H9 (cell line): ENCODE measurements at regions not wholly inside any gene's neighbourhood (a gene's known extent, or its start where the extent isn't known, plus 50 kb on each side); places are given as distances from the start of the nearest gene placed in this dataset.

Experiments
- DNase-seq: peaks from one replicate; pipeline ENCODE4 v3.0.0-alpha.2; 2017
- H2AFZ ChIP-seq: one replicate; pipeline ENCODE4 v1.6.1; 2013; ENCODE audit warnings: mild to moderate bottlenecking, low read length, control low read depth, moderate library complexity
- H2AK5ac ChIP-seq: 2 replicates; pipeline ENCODE4 v1.6.1; 2013; ENCODE audit warnings: low read length, control low read depth, mixed read lengths; ENCODE audit not compliant: insufficient read length
- H2BK120ac ChIP-seq: one replicate; pipeline ENCODE4 v1.6.1; 2013; ENCODE audit warnings: low read depth, mild to moderate bottlenecking, low read length, control low read depth, inconsistent platforms; ENCODE audit not compliant: poor library complexity, severe bottlenecking
- H2BK12ac ChIP-seq: 2 replicates; pipeline ENCODE4 v1.6.1; 2013; ENCODE audit warnings: low read length, control low read depth, mixed read lengths, low read depth; ENCODE audit not compliant: insufficient read length
- H2BK15ac ChIP-seq: 2 replicates; pipeline ENCODE4 v1.6.1; 2013; ENCODE audit warnings: low read depth, low read length, control low read depth
- H2BK20ac ChIP-seq: one replicate; pipeline ENCODE4 v1.6.1; 2013; ENCODE audit warnings: low read depth, mild to moderate bottlenecking, low read length, control low read depth, inconsistent platforms; ENCODE audit not compliant: poor library complexity, severe bottlenecking
- H2BK5ac ChIP-seq: 2 replicates; pipeline ENCODE4 v1.6.1; 2013; ENCODE audit warnings: low read length, control low read depth, mixed read lengths; ENCODE audit not compliant: insufficient read length
- H3K14ac ChIP-seq: 2 replicates; pipeline ENCODE4 v1.6.1; 2013; ENCODE audit warnings: low read length, control low read depth; ENCODE audit not compliant: insufficient read depth
- H3K18ac ChIP-seq: 2 replicates; pipeline ENCODE4 v1.6.1; 2013; ENCODE audit warnings: low read depth, mild to moderate bottlenecking, mixed read lengths, low read length, control low read depth; ENCODE audit not compliant: insufficient read length
- H3K23ac ChIP-seq: 2 replicates; pipeline ENCODE4 v1.6.1; 2013; ENCODE audit warnings: low read length, control low read depth, mixed read lengths, low read depth; ENCODE audit not compliant: insufficient read length
- H3K23me2 ChIP-seq: 2 replicates; pipeline ENCODE4 v1.6.1; 2013; ENCODE audit warnings: low read depth, mild to moderate bottlenecking, mixed read lengths, low read length, control low read depth; ENCODE audit not compliant: insufficient read length, poor library complexity, severe bottlenecking
- H3K27ac ChIP-seq: 2 replicates; pipeline ENCODE4 v1.5.1; 2013; ENCODE audit warnings: low read length, control low read depth, mixed read lengths, low read depth; ENCODE audit not compliant: insufficient read length
- H3K27me3 ChIP-seq: 2 replicates; pipeline ENCODE4 v1.6.1; 2013; ENCODE audit warnings: low read length, control low read depth, inconsistent platforms; ENCODE audit not compliant: insufficient read depth
- H3K4ac ChIP-seq: 2 replicates; pipeline ENCODE4 v1.6.1; 2013; ENCODE audit warnings: low read depth, mild to moderate bottlenecking, control low read depth, inconsistent platforms, low read length, moderate library complexity
- H3K4me1 ChIP-seq: 2 replicates; pipeline ENCODE4 v1.6.1; 2013; ENCODE audit warnings: low read length, control low read depth, inconsistent platforms; ENCODE audit not compliant: insufficient read depth
- H3K4me2 ChIP-seq: 2 replicates; pipeline ENCODE4 v1.6.1; 2013; ENCODE audit warnings: low read length, control low read depth, mixed read lengths; ENCODE audit not compliant: insufficient read length, insufficient read depth
- H3K56ac ChIP-seq: 2 replicates; pipeline ENCODE4 v1.6.1; 2013; ENCODE audit warnings: low read depth, mild to moderate bottlenecking, mixed read lengths, low read length, control low read depth; ENCODE audit not compliant: insufficient read length
- H3K79me1 ChIP-seq: 2 replicates; pipeline ENCODE4 v1.6.1; 2013; ENCODE audit warnings: low read depth, mild to moderate bottlenecking, moderate library complexity, low read length, control low read depth, inconsistent platforms; ENCODE audit not compliant: insufficient read depth, poor library complexity, severe bottlenecking
- H3K79me2 ChIP-seq: 2 replicates; pipeline ENCODE4 v1.6.1; 2013; ENCODE audit warnings: low read length, control low read depth, inconsistent platforms; ENCODE audit not compliant: insufficient read depth
- H3K9ac ChIP-seq: 2 replicates; pipeline ENCODE4 v1.6.1; 2013; ENCODE audit warnings: low read length, control low read depth, mixed read lengths; ENCODE audit not compliant: insufficient read length; ENCODE audit errors: extremely low read depth
- H3K9me3 ChIP-seq: one replicate; pipeline ENCODE4 v1.6.1; 2013; ENCODE audit warnings: low read depth, low read length, inconsistent platforms; ENCODE audit not compliant: control insufficient read depth
- H3T11ph ChIP-seq: one replicate; pipeline ENCODE4 v1.6.1; 2013; ENCODE audit warnings: mild to moderate bottlenecking, low read length, control low read depth, inconsistent platforms
- H4K20me1 ChIP-seq: one replicate; pipeline ENCODE4 v1.6.1; 2013; ENCODE audit not compliant: control insufficient read depth, insufficient read length, insufficient read depth
- H4K5ac ChIP-seq: 2 replicates; pipeline ENCODE4 v1.6.1; 2013; ENCODE audit warnings: low read depth, mild to moderate bottlenecking, mixed read lengths, low read length, control low read depth; ENCODE audit not compliant: insufficient read length
- H4K8ac ChIP-seq: replicated peaks from 2 replicates; pipeline ENCODE4 v1.6.1; 2013; ENCODE audit warnings: low read length, control low read depth, mixed read lengths, low read depth; ENCODE audit not compliant: insufficient read length
- H4K91ac ChIP-seq: 2 replicates; pipeline ENCODE4 v1.6.1; 2013; ENCODE audit warnings: low read depth, mild to moderate bottlenecking, moderate library complexity, mixed read lengths, low read length, control low read depth; ENCODE audit not compliant: insufficient read length
- H3K27ac Mint-ChIP-seq, 3 experiments: 2 replicates in 2 of 3; 3 replicates in 1 of 3; pipeline ENCODE4 v1.8.0; 2020 to 2021; ENCODE audit warnings: mixed read lengths in 3 of 3, mild to moderate bottlenecking in 1 of 3, moderate library complexity in 1 of 3
- H3K27me3 Mint-ChIP-seq: 2 replicates; pipeline ENCODE4 v1.8.0; 2021; ENCODE audit warnings: low read depth, mild to moderate bottlenecking, moderate library complexity, mixed read lengths
- H3K36me3 Mint-ChIP-seq, 3 experiments: 2 replicates in 2 of 3; 3 replicates in 1 of 3; pipeline ENCODE4 v1.8.0; 2020 to 2021; ENCODE audit warnings: low read depth in 3 of 3, mixed read lengths in 3 of 3; ENCODE audit not compliant: insufficient read depth in 1 of 3
- H3K4me1 Mint-ChIP-seq, 2 experiments: 2 replicates each; pipeline ENCODE4 v1.8.0; 2020; ENCODE audit warnings: mixed read lengths in 2 of 2
- H3K4me3 Mint-ChIP-seq, 2 experiments: 2 replicates in 1 of 2; 3 replicates in 1 of 2; pipeline ENCODE4 v1.8.0; 2020 to 2021; ENCODE audit warnings: mild to moderate bottlenecking in 2 of 2, mixed read lengths in 2 of 2, moderate library complexity in 1 of 2
- H3K9me3 Mint-ChIP-seq, 2 experiments: 2 replicates in 1 of 2; 3 replicates in 1 of 2; pipeline ENCODE4 v1.8.0; 2020; ENCODE audit warnings: mild to moderate bottlenecking in 2 of 2, mixed read lengths in 2 of 2, moderate library complexity in 1 of 2
- CTCF ChIP-seq: fragments of 200-600 bp; sonication (generic); conservative IDR thresholded peaks from 3 replicates; pipeline ENCODE4 v1.8.0; 2021; ENCODE audit warnings: antibody characterized with exemption, mild to moderate bottlenecking
- WGBS: extraction: QIAGEN DNeasy Blood & Tissue Kit; methylation state at CpG from one replicate; pipeline ENCODE4 v1.1.7; 2013; ENCODE audit warnings: missing lambda C conversion rate, low lambda C conversion rate, mixed read lengths; ENCODE audit not compliant: insufficient read length; ENCODE audit errors: extremely low coverage; 5-methylcytosine and 5-hydroxymethylcytosine counted together

GRCh38 chrX:116232833-116233232, 62.3 kb downstream of the AGTR2 start:
- no peaks in the 10 kb centered on the region; a peak in 1 of 4 replicates for H3K4me1 Mint-ChIP-seq
- Histone ChIP-seq H2BK20ac (no peak overlapping the region), H2AK5ac (no peak overlapping the region), H3K4me2 (no peak overlapping the region), H3K4ac (no peak overlapping the region), H4K5ac (no peak overlapping the region), H3T11ph (no peak overlapping the region), H2BK5ac (no peak overlapping the region), H3K4me1 (no peaks in the 10 kb centered on the region), H4K20me1 (no peaks in the 10 kb centered on the region), H3K9me3 (no peaks in the 10 kb centered on the region), H3K79me2 (no peaks in the 10 kb centered on the region), H3K79me1 (no peaks in the 10 kb centered on the region), H3K23me2 (no peaks in the 10 kb centered on the region), H2AFZ (no peak overlapping the region), H4K8ac (no peak overlapping the region), H4K91ac (no peak overlapping the region), H2BK120ac (no peak overlapping the region), H3K56ac (no peak overlapping the region), H3K23ac (no peak overlapping the region), H3K18ac (no peak overlapping the region), H3K14ac (no peak overlapping the region), H2BK12ac (no peak overlapping the region), H3K9ac (no peak overlapping the region), H3K27ac (no peak overlapping the region), H2BK15ac (no peak overlapping the region), H3K27me3 (no peaks in the 10 kb centered on the region)
- H3K4me3 Mint-ChIP-seq = no peak overlapping the region
- H3K9me3 Mint-ChIP-seq = peaks cover 2 to 7% of the 10 kb centered on the region in 2 experiments; a peak in 1 of 5 replicates
- no peak for TF ChIP-seq CTCF
- no peaks in the 10 kb centered on the region; the same call in 1 of the 2 replicates for H3K27me3 Mint-ChIP-seq
- no CpG with 5 or more reads among the region's 3 CpGs for WGBS
- no peaks in the 10 kb centered on the region; a peak in 1 of 7 replicates for H3K36me3 Mint-ChIP-seq
- DNase-seq = no peak
- H3K27ac Mint-ChIP-seq = no peak overlapping the region
